ENCODE measurements at regions not wholly inside any gene's neighbourhood (a gene's known extent, or its start where the extent isn't known, plus 50 kb on each side); places are given as distances from the start of the nearest gene placed in this dataset.

DNA sequence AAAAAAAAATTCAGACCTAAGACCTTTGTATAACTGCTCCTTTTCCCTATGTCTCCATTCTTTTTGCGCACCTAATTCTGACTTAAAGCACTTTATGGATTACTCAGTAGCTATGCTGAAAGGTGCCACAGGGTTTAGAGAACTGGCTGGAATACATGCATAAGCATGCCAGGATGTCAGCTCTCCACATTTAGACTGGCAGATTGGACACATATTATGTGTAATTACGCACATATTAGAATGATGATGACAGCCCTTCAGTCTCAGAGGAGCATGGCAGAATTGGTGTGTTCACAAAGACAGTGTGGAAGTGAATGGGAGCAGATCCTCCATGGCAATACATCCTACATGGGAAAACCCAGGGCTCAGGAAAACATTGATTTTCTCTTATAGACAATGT, 108.1 kb upstream of the LSAMP start:
- TF ChIP-seq, protein P1, sequence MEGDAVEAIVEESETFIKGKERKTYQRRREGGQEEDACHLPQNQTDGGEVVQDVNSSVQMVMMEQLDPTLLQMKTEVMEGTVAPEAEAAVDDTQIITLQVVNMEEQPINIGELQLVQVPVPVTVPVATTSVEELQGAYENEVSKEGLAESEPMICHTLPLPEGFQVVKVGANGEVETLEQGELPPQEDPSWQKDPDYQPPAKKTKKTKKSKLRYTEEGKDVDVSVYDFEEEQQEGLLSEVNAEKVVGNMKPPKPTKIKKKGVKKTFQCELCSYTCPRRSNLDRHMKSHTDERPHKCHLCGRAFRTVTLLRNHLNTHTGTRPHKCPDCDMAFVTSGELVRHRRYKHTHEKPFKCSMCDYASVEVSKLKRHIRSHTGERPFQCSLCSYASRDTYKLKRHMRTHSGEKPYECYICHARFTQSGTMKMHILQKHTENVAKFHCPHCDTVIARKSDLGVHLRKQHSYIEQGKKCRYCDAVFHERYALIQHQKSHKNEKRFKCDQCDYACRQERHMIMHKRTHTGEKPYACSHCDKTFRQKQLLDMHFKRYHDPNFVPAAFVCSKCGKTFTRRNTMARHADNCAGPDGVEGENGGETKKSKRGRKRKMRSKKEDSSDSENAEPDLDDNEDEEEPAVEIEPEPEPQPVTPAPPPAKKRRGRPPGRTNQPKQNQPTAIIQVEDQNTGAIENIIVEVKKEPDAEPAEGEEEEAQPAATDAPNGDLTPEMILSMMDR (optimal IDR thresholded peaks at IDR 0.05 in 1 of 3, IDR thresholded peaks at IDR 0.05 in 1 of 3, conservative IDR thresholded peaks at IDR 0.05 in 1 of 3; ENCODE audit: extremely low read depth in 1 of 3, insufficient read depth in 2 of 3, low read length in 3 of 3): no peak
- TF ChIP-seq EZH2 (IDR thresholded peaks at IDR 0.05; ENCODE audit: low read length): no peak
- Histone ChIP-seq H3K27ac (ENCODE audit: control insufficient read depth, insufficient read depth, low read length) (no peak overlapping the region), H3K9me3 (ENCODE audit: control insufficient read depth, low read depth, low read length) (no peaks in the 10 kb centered on the region), H3K27me3 (ENCODE audit: control insufficient read depth, extremely low read depth, insufficient read depth, low read length) (no peaks in the 10 kb centered on the region), H2AFZ (ENCODE audit: control insufficient read depth, low read length) (no peak overlapping the region), H3K9me1 (ENCODE audit: control insufficient read depth, extremely low read depth, insufficient read depth, low read length) (no peaks in the 10 kb centered on the region), H3K4me1 (ENCODE audit: control insufficient read depth, extremely low read depth, insufficient read depth, low read length) (no peaks in the 10 kb centered on the region), H3K9ac (ENCODE audit: control insufficient read depth, extremely low read depth, insufficient read depth, low read length) (no peak overlapping the region), H4K20me1 (ENCODE audit: control insufficient read depth, extremely low read depth, insufficient read depth, low read length) (no peaks in the 10 kb centered on the region), H3K4me2 (ENCODE audit: control insufficient read depth, extremely low read depth, insufficient read depth, low read depth, low read length) (no peak overlapping the region), H3K36me3 (ENCODE audit: control insufficient read depth in 2 of 2, extremely low read depth in 1 of 2, insufficient read depth in 2 of 2, low read length in 2 of 2) (no peaks in the 10 kb centered on the region), H3K79me2 (ENCODE audit: control insufficient read depth, insufficient read depth, low read length) (no peaks in the 10 kb centered on the region), H3K4me3 (ENCODE audit: control insufficient read depth in 2 of 3, extremely low read depth in 1 of 3, insufficient read depth in 2 of 3, low read depth in 1 of 3, low read length in 3 of 3) (no peak overlapping the region)
- no peak for FAIRE-seq
- dilution Hi-C loops (cut with MboI; ENCODE audit: extremely low pct_ligation_motif_present, low sequenced_read_pairs): no loop called here
- no peak for DNase-seq (ENCODE audit: low read depth, low spot score)

DNA sequence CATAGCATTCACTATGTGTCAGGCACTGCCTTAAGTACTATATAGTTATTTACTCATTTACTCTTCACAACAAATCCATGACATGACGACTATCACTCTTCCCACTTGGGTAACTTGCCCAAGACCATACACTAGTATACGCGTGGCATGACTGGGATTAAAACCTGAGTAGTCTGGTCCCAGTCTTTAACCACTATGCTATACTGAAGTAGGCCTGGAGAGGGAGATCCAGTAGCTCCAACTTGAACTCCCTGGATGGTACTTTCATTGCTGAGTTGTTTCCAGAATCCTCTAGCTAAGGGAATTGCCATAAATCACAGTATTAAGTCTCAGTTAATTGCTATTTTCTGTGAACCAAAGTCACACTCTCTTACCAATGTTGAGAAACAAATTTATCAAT, 116.2 kb upstream of the LSAMP start:
- Histone ChIP-seq H3K36me3 (ENCODE audit: control insufficient read depth in 2 of 2, extremely low read depth in 1 of 2, insufficient read depth in 2 of 2, low read length in 2 of 2) (no peaks in the 10 kb centered on the region), H2AFZ (ENCODE audit: control insufficient read depth, low read length) (no peak overlapping the region), H3K4me2 (ENCODE audit: control insufficient read depth, extremely low read depth, insufficient read depth, low read depth, low read length) (no peak overlapping the region), H3K9me1 (ENCODE audit: control insufficient read depth, extremely low read depth, insufficient read depth, low read length) (no peaks in the 10 kb centered on the region), H3K9me3 (ENCODE audit: control insufficient read depth, low read depth, low read length) (no peaks in the 10 kb centered on the region), H3K9ac (ENCODE audit: control insufficient read depth, extremely low read depth, insufficient read depth, low read length) (no peak overlapping the region), H3K4me1 (ENCODE audit: control insufficient read depth, extremely low read depth, insufficient read depth, low read length) (no peaks in the 10 kb centered on the region), H3K79me2 (ENCODE audit: control insufficient read depth, insufficient read depth, low read length) (no peaks in the 10 kb centered on the region), H3K27ac (ENCODE audit: control insufficient read depth, insufficient read depth, low read length) (no peak overlapping the region), H3K4me3 (ENCODE audit: control insufficient read depth in 2 of 3, extremely low read depth in 1 of 3, insufficient read depth in 2 of 3, low read depth in 1 of 3, low read length in 3 of 3) (no peak overlapping the region), H4K20me1 (ENCODE audit: control insufficient read depth, extremely low read depth, insufficient read depth, low read length) (no peaks in the 10 kb centered on the region), H3K27me3 (ENCODE audit: control insufficient read depth, extremely low read depth, insufficient read depth, low read length) (no peaks in the 10 kb centered on the region)
- FAIRE-seq (no peak), DNase-seq (ENCODE audit: low read depth, low spot score) (no peak)
- dilution Hi-C loops (cut with MboI; ENCODE audit: extremely low pct_ligation_motif_present, low sequenced_read_pairs): no loop called here
- TF ChIP-seq EZH2 (IDR thresholded peaks at IDR 0.05; ENCODE audit: low read length): no peak
- TF ChIP-seq, protein P1 (optimal IDR thresholded peaks at IDR 0.05 in 1 of 3, IDR thresholded peaks at IDR 0.05 in 1 of 3, conservative IDR thresholded peaks at IDR 0.05 in 1 of 3; ENCODE audit: extremely low read depth in 1 of 3, insufficient read depth in 2 of 3, low read length in 3 of 3): no peak
